ENCODE measurements at regions not wholly inside any gene's neighbourhood (a gene's known extent, or its start where the extent isn't known, plus 50 kb on each side); places are given as distances from the start of the nearest gene placed in this dataset.

GRCh38 chr4:54505362-54505761, 152.4 kb upstream of the KIT start:
- Histone ChIP-seq H3K4me3 (ENCODE audit: low read depth in 2 of 2, low read length in 1 of 2) (no peak overlapping the region), H3K36me3 (replicated peaks in 1 of 2; ENCODE audit: control insufficient read depth in 1 of 2, insufficient read depth in 2 of 2, low read length in 1 of 2) (no peaks in the 10 kb centered on the region), H2AFZ (ENCODE audit: low read depth) (no peak overlapping the region), H3F3A (replicated peaks; ENCODE audit: insufficient read depth) (no peaks in the 10 kb centered on the region), H3K9ac (no peak overlapping the region), H3K79me2 (ENCODE audit: insufficient read depth) (no peaks in the 10 kb centered on the region), H3K4me2 (no peak overlapping the region), H4K20me1 (ENCODE audit: insufficient read depth) (no peaks in the 10 kb centered on the region), H3K27me3 (ENCODE audit: insufficient read depth) (no peaks in the 10 kb centered on the region), H3K4me1 (ENCODE audit: control insufficient read depth in 1 of 2, insufficient read depth in 2 of 2, low read depth in 1 of 2, low read length in 1 of 2) (no peaks in the 10 kb centered on the region), H3K27ac (ENCODE audit: low read depth in 2 of 2, low read length in 1 of 2) (no peak overlapping the region), H3K9me2 (no peaks in the 10 kb centered on the region), H3K9me3 (peaks cover 11% of the 10 kb centered on the region; the same call in 1 of the 2 replicates)
- ChIA-PET POLR2A (no interaction called here), CTCF (interaction anchor here (0.8 kb wide), 1 partner anchor 12 kb away, joined by 3 read pairs; no protein-coding TSS in a partner anchor)
- DNase-seq: no peak
- no peak for TF ChIP-seq RXRA (IDR thresholded peaks at IDR 0.05; ENCODE audit: borderline replicate concordance, low read depth)

- Histone ChIP-seq H3K9ac (no peak overlapping the region), H3K36me3 (replicated peaks in 1 of 2; ENCODE audit: control insufficient read depth in 1 of 2, insufficient read depth in 2 of 2, low read length in 1 of 2) (no peaks in the 10 kb centered on the region), H3K79me2 (ENCODE audit: insufficient read depth) (no peaks in the 10 kb centered on the region), H2AFZ (ENCODE audit: low read depth) (no peak overlapping the region), H3K4me2 (no peak overlapping the region), H3K4me3 (ENCODE audit: low read depth in 2 of 2, low read length in 1 of 2) (no peak overlapping the region), H3K27me3 (ENCODE audit: insufficient read depth) (no peaks in the 10 kb centered on the region), H3K9me2 (no peaks in the 10 kb centered on the region), H4K20me1 (ENCODE audit: insufficient read depth) (no peaks in the 10 kb centered on the region), H3K9me3 (peaks cover 11% of the 10 kb centered on the region; the same call in 1 of the 2 replicates), H3F3A (replicated peaks; ENCODE audit: insufficient read depth) (no peaks in the 10 kb centered on the region), H3K4me1 (ENCODE audit: control insufficient read depth in 1 of 2, insufficient read depth in 2 of 2, low read depth in 1 of 2, low read length in 1 of 2) (no peaks in the 10 kb centered on the region), H3K27ac (ENCODE audit: low read depth in 2 of 2, low read length in 1 of 2) (no peak overlapping the region)
- TF ChIP-seq NFIC (IDR thresholded peaks at IDR 0.05; ENCODE audit: borderline replicate concordance) (no peak), FOXJ3 (CRISPR knock-in tag; IDR thresholded peaks at IDR 0.05) (no peak), RXRA (IDR thresholded peaks at IDR 0.05; ENCODE audit: borderline replicate concordance, low read depth) (no peak), RAD21 (IDR thresholded peaks at IDR 0.05; ENCODE audit: low read length) (no peak), EZH2phosphoT487 (IDR thresholded peaks at IDR 0.05; ENCODE audit: borderline replicate concordance, low read depth) (no peak), MXI1 (IDR thresholded peaks at IDR 0.05; ENCODE audit: low read depth, low read length) (no peak), USF1 (IDR thresholded peaks at IDR 0.05; ENCODE audit: borderline replicate concordance, low read depth) (no peak), GATA2 (CRISPR knock-in tag; IDR thresholded peaks at IDR 0.05) (no peak), SIN3A (IDR thresholded peaks at IDR 0.05; ENCODE audit: borderline replicate concordance, low read depth, low read length) (no peak), JUND (IDR thresholded peaks at IDR 0.05) (no peak), POLR2AphosphoS5 (IDR thresholded peaks at IDR 0.05; ENCODE audit: low read depth, low read length) (no peak), IRF3 (IDR thresholded peaks at IDR 0.05; ENCODE audit: low read depth, low read length) (no peak), GABPA (IDR thresholded peaks at IDR 0.05; ENCODE audit: low read depth) (no peak), YY1 (IDR thresholded peaks at IDR 0.05; ENCODE audit: low read depth) (no peak), PBX3 (IDR thresholded peaks at IDR 0.05) (no peak), NRF1 (IDR thresholded peaks at IDR 0.05; ENCODE audit: low read depth, low read length) (no peak), SMC3 (IDR thresholded peaks at IDR 0.05; ENCODE audit: low read depth, low read length) (no peak), RCOR1 (IDR thresholded peaks at IDR 0.05; ENCODE audit: low read length) (no peak)
- TF ChIP-seq, protein P1, sequence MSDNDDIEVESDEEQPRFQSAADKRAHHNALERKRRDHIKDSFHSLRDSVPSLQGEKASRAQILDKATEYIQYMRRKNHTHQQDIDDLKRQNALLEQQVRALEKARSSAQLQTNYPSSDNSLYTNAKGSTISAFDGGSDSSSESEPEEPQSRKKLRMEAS (IDR thresholded peaks at IDR 0.05; ENCODE audit: low read depth): no peak
- TF ChIP-seq, protein P2, sequence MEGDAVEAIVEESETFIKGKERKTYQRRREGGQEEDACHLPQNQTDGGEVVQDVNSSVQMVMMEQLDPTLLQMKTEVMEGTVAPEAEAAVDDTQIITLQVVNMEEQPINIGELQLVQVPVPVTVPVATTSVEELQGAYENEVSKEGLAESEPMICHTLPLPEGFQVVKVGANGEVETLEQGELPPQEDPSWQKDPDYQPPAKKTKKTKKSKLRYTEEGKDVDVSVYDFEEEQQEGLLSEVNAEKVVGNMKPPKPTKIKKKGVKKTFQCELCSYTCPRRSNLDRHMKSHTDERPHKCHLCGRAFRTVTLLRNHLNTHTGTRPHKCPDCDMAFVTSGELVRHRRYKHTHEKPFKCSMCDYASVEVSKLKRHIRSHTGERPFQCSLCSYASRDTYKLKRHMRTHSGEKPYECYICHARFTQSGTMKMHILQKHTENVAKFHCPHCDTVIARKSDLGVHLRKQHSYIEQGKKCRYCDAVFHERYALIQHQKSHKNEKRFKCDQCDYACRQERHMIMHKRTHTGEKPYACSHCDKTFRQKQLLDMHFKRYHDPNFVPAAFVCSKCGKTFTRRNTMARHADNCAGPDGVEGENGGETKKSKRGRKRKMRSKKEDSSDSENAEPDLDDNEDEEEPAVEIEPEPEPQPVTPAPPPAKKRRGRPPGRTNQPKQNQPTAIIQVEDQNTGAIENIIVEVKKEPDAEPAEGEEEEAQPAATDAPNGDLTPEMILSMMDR (IDR thresholded peaks at IDR 0.05): no peak
- no peak for DNase-seq
- ChIA-PET CTCF (interaction anchor here (0.8 kb wide), 1 partner anchor 12 kb away, joined by 3 read pairs; no protein-coding TSS in a partner anchor), POLR2A (no interaction called here)
- 39% methylated on average over 7 of the region's 7 CpGs for WGBS (ENCODE audit: low lambda C conversion rate)
These were observed 151.8 kb upstream of the KIT start for GRCh38 chr4:54505996-54506395.
